NOMO-1 (cell line): ENCODE measurements at regions not wholly inside any gene's neighbourhood (a gene's known extent, or its start where the extent isn't known, plus 50 kb on each side); places are given as distances from the start of the nearest gene placed in this dataset.
"Not testable (repeated sequence)": the region's sequence is repeated elsewhere in the genome, so short reads cannot be mapped to it uniquely, and the experiment has no call there.

ENCODE experiments used
- DNase-seq, 2 experiments: peaks; one replicate each; lab custom pipeline; 2025; ENCODE audit not compliant: unreplicated experiment in 2 of 2; lab: John Stamatoyannopoulos, UW

GRCh38 chr17:21549107-21549687 lies 143.1 kb upstream of the KCNJ18 start:
- no peak for DNase-seq

GRCh38 chr17:21550031-21550430 lies 142.3 kb upstream of the KCNJ18 start:
- not testable (repeated sequence) for DNase-seq

- DNase-seq, result peak; percentile 34 to 43
Observed at GRCh38 chr17:21551081-21551881, 141.0 kb upstream of the KCNJ18 start.

- DNase-seq, result not testable (repeated sequence)
Observed at GRCh38 chr17:21558921-21559320, 133.4 kb upstream of the KCNJ18 start.

GRCh38 chr17:21564262-21564661 lies 128.1 kb upstream of the KCNJ18 start:
- no peak for DNase-seq

- DNase-seq, result not testable (repeated sequence)
Observed at GRCh38 chr17:21564757-21565156, 127.6 kb upstream of the KCNJ18 start.

GRCh38 chr17:21570427-21570826 lies 121.9 kb upstream of the KCNJ18 start:
- not testable (repeated sequence) for DNase-seq

GRCh38 chr17:21572148-21572547 lies 120.2 kb upstream of the KCNJ18 start:
- DNase-seq, result not testable (repeated sequence)

- not testable (repeated sequence) for DNase-seq
Observed at GRCh38 chr17:21573271-21573960, 118.9 kb upstream of the KCNJ18 start.

- DNase-seq, result no peak
Observed at GRCh38 chr17:21573961-21574610, 118.2 kb upstream of the KCNJ18 start.

GRCh38 chr17:21574611-21575255 lies 117.6 kb upstream of the KCNJ18 start:
- DNase-seq, result not testable (repeated sequence)

- DNase-seq, result not testable (repeated sequence)
Observed at GRCh38 chr17:21578783-21579182, 113.5 kb upstream of the KCNJ18 start.

GRCh38 chr17:21592774-21593173 lies 99.5 kb upstream of the KCNJ18 start:
- no peak for DNase-seq

- not testable (repeated sequence) for DNase-seq
Observed at GRCh38 chr17:21593452-21594105, 98.7 kb upstream of the KCNJ18 start.

- no peak for DNase-seq
Observed at GRCh38 chr17:21595086-21595485, 97.2 kb upstream of the KCNJ18 start.

GRCh38 chr17:21602176-21602575 lies 90.1 kb upstream of the KCNJ18 start:
- no peak for DNase-seq

- not testable (repeated sequence) for DNase-seq
Observed at GRCh38 chr17:21603292-21603691, 89.0 kb upstream of the KCNJ18 start.

GRCh38 chr17:21611443-21611842 lies 80.9 kb upstream of the KCNJ18 start:
- DNase-seq, result not testable (repeated sequence)

GRCh38 chr17:21612123-21613070 lies 79.9 kb upstream of the KCNJ18 start:
- not testable (repeated sequence) for DNase-seq
